HepG2 (cell line): ENCODE measurements at regions not wholly inside any gene's neighbourhood (a gene's known extent, or its start where the extent isn't known, plus 50 kb on each side); places are given as distances from the start of the nearest gene placed in this dataset.
A peak's percentile ranks its signal among the peaks of the same experiment; 100 is the strongest.

Experiments used
- CBX2 ChIP-seq, 2 experiments: fragments of 200-600 bp in 1 of 2; sonication (generic); formaldehyde crosslinking in 1 of 2; IDR thresholded peaks; 2 replicates each; pipeline versions ENCODE4 v1.7.0 to v1.8.1; 2018 to 2022; ENCODE audit warnings: low read depth in 2 of 2, low read length in 1 of 2, mild to moderate bottlenecking in 1 of 2, missing genetic modification reagents in 1 of 2
- MYC ChIP-seq: sonication (generic); formaldehyde crosslinking; IDR thresholded peaks from 2 replicates; pipeline ENCODE4 v1.9.0; 2021; ENCODE audit warnings: missing genetic modification reagents, borderline replicate concordance
- MZF1 ChIP-seq: sonication (generic); formaldehyde crosslinking; IDR thresholded peaks from 2 replicates; pipeline ENCODE4 v1.8.1; 2023; ENCODE audit warnings: mild to moderate bottlenecking, missing genetic modification reagents, borderline replicate concordance
- RAD21 ChIP-seq: fragments of 450-650 bp; formaldehyde crosslinking; IDR thresholded peaks from 2 replicates; pipeline ENCODE4 v1.5.0; 2020; ENCODE audit warnings: mild to moderate bottlenecking
- SMAD3 ChIP-seq: sonication (generic); formaldehyde crosslinking; IDR thresholded peaks from 2 replicates; pipeline ENCODE4 v1.4.0; 2020; ENCODE audit warnings: missing genetic modification reagents
- SRF ChIP-seq: IDR thresholded peaks from 2 replicates; pipeline ENCODE4 v1.6.1; 2011; ENCODE audit warnings: mild to moderate bottlenecking, low read depth, low read length, moderate library complexity
- TMF1 ChIP-seq: sonication (generic); formaldehyde crosslinking; IDR thresholded peaks from 2 replicates; pipeline ENCODE4 v1.8.1; 2022; ENCODE audit warnings: low read depth, missing genetic modification reagents
- YY1 ChIP-seq: IDR thresholded peaks from 2 replicates; pipeline ENCODE4 v1.6.1; 2011; ENCODE audit warnings: low read length, low read depth, moderate library complexity, mild to moderate bottlenecking; ENCODE audit not compliant: insufficient read depth, insufficient replicate concordance
- ZNF251 ChIP-seq: sonication (generic); formaldehyde crosslinking; IDR thresholded peaks from 2 replicates; pipeline ENCODE4 v1.9.0; 2021; ENCODE audit warnings: mild to moderate bottlenecking, missing genetic modification reagents
- ZNF776 ChIP-seq: sonication (generic); formaldehyde crosslinking; IDR thresholded peaks from 2 replicates; pipeline ENCODE4 v1.4.0; 2020; ENCODE audit warnings: mild to moderate bottlenecking, missing genetic modification reagents
- ZSCAN31 ChIP-seq: sonication (generic); formaldehyde crosslinking; IDR thresholded peaks from 2 replicates; pipeline ENCODE4 v1.5.0; 2020; ENCODE audit warnings: low read depth, mild to moderate bottlenecking, missing genetic modification reagents
- TF ChIP-seq, protein P1 (sequence below): sonication (generic); formaldehyde crosslinking; IDR thresholded peaks from 2 replicates; pipeline ENCODE4 v1.4.0; 2020; ENCODE audit warnings: missing genetic modification reagents, borderline replicate concordance
- TF ChIP-seq, protein P2 (sequence below): sonication (generic); formaldehyde crosslinking; IDR thresholded peaks from one replicate; pipeline ENCODE4 v1.5.1; 2020; ENCODE audit warnings: mild to moderate bottlenecking, missing genetic modification reagents; ENCODE audit errors: not compliant biosample characterization
- TF ChIP-seq, protein P3 (sequence below): sonication (generic); formaldehyde crosslinking; conservative IDR thresholded peaks from 2 replicates; pipeline ENCODE4 v1.8.0; 2022; ENCODE audit warnings: mild to moderate bottlenecking, moderate library complexity, missing genetic modification reagents

DNA sequence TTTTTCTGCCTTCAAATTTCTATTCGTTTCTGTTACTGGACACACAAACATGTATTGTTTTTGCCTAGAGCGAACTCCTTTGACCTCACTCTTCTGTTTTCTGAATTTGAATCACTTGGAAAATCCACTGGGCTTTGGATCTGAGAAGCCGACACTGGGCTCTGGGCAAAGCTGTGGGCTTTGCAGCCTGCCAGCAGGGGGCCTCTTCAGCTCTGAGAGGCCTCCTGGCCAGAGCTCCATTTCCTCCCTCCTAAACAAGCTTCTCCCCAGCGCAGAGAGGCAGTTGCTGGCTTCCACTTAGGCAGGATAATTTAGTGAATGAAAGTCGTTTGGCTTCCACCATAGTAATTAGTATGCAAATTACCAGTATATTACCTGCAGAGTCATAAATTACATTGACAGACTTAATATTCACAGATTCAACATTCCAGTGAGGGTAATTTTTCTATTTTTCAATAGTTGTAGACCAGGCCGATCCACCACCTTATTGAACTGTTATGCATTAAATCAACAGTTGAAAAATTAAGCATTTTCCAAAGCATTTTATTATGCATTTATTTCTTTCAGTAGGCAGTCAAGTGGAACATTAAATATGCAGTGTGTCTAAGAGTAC lies 104.0 kb upstream of the ZNF366 start (continued):
- TF ChIP-seq, protein P1, sequence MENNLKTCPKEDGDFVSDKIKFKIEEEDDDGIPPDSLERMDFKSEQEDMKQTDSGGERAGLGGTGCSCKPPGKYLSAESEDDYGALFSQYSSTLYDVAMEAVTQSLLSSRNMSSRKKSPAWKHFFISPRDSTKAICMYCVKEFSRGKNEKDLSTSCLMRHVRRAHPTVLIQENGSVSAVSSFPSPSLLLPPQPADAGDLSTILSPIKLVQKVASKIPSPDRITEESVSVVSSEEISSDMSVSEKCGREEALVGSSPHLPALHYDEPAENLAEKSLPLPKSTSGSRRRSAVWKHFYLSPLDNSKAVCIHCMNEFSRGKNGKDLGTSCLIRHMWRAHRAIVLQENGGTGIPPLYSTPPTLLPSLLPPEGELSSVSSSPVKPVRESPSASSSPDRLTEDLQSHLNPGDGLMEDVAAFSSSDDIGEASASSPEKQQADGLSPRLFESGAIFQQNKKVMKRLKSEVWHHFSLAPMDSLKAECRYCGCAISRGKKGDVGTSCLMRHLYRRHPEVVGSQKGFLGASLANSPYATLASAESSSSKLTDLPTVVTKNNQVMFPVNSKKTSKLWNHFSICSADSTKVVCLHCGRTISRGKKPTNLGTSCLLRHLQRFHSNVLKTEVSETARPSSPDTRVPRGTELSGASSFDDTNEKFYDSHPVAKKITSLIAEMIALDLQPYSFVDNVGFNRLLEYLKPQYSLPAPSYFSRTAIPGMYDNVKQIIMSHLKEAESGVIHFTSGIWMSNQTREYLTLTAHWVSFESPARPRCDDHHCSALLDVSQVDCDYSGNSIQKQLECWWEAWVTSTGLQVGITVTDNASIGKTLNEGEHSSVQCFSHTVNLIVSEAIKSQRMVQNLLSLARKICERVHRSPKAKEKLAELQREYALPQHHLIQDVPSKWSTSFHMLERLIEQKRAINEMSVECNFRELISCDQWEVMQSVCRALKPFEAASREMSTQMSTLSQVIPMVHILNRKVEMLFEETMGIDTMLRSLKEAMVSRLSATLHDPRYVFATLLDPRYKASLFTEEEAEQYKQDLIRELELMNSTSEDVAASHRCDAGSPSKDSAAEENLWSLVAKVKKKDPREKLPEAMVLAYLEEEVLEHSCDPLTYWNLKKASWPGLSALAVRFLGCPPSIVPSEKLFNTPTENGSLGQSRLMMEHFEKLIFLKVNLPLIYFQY (CRISPR knock-in tag): 0 out of 2 replicates have a peak, but pooled peaks have one; percentile 30
- TF ChIP-seq, protein P2, sequence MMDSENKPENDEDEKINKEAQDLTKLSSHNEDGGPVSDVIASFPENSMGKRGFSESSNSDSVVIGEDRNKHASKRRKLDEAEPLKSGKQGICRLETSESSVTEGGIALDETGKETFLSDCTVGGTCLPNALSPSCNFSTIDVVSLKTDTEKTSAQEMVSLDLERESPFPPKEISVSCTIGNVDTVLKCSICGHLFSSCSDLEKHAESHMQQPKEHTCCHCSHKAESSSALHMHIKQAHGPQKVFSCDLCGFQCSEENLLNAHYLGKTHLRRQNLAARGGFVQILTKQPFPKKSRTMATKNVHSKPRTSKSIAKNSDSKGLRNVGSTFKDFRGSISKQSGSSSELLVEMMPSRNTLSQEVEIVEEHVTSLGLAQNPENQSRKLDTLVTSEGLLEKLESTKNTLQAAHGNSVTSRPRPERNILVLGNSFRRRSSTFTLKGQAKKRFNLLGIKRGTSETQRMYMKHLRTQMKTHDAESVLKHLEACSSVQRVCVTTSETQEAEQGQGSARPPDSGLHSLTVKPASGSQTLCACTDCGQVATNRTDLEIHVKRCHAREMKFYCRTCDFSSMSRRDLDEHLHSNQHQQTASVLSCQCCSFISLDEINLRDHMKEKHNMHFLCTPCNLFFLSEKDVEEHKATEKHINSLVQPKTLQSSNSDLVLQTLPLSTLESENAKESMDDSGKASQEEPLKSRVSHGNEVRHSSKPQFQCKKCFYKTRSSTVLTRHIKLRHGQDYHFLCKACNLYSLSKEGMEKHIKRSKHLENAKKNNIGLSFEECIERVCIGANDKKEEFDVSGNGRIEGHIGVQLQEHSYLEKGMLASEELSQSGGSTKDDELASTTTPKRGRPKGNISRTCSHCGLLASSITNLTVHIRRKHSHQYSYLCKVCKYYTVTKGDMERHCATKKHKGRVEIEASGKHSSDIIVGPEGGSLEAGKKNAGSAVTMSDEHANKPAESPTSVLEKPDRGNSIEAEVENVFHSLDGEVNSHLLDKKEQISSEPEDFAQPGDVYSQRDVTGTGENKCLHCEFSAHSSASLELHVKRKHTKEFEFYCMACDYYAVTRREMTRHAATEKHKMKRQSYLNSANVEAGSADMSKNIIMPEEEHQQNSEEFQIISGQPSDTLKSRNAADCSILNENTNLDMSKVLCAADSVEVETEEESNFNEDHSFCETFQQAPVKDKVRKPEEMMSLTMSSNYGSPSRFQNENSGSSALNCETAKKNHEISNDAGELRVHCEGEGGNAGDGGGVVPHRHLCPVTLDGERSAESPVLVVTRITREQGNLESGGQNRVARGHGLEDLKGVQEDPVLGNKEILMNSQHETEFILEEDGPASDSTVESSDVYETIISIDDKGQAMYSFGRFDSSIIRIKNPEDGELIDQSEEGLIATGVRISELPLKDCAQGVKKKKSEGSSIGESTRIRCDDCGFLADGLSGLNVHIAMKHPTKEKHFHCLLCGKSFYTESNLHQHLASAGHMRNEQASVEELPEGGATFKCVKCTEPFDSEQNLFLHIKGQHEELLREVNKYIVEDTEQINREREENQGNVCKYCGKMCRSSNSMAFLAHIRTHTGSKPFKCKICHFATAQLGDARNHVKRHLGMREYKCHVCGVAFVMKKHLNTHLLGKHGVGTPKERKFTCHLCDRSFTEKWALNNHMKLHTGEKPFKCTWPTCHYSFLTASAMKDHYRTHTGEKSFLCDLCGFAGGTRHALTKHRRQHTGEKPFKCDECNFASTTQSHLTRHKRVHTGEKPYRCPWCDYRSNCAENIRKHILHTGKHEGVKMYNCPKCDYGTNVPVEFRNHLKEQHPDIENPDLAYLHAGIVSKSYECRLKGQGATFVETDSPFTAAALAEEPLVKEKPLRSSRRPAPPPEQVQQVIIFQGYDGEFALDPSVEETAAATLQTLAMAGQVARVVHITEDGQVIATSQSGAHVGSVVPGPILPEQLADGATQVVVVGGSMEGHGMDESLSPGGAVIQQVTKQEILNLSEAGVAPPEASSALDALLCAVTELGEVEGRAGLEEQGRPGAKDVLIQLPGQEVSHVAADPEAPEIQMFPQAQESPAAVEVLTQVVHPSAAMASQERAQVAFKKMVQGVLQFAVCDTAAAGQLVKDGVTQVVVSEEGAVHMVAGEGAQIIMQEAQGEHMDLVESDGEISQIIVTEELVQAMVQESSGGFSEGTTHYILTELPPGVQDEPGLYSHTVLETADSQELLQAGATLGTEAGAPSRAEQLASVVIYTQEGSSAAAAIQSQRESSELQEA (CRISPR knock-in tag): no peak
- TF ChIP-seq MYC (CRISPR knock-in tag) (no peak), MZF1 (CRISPR knock-in tag) (no peak), ZNF776 (CRISPR knock-in tag) (no peak), SMAD3 (CRISPR knock-in tag) (peak; percentile 62; the same call in 1 of the 2 replicates), ZSCAN31 (CRISPR knock-in tag) (no peak), ZNF251 (CRISPR knock-in tag) (no peak), CBX2 (IDR thresholded peaks at IDR 0.05; ENCODE audit: low read depth, low read length) (no peak), CBX2 (CRISPR knock-in tag; IDR thresholded peaks at IDR 0.05; ENCODE audit: low read depth) (0 out of 2 replicates have a peak, but pooled peaks have one; percentile 52), TMF1 (no peak), YY1 (peak; percentile 30), SRF (no peak), RAD21 (CRISPR knock-in tag) (peak; percentile 62; the same call in 1 of the 2 replicates)
- TF ChIP-seq, protein P3, sequence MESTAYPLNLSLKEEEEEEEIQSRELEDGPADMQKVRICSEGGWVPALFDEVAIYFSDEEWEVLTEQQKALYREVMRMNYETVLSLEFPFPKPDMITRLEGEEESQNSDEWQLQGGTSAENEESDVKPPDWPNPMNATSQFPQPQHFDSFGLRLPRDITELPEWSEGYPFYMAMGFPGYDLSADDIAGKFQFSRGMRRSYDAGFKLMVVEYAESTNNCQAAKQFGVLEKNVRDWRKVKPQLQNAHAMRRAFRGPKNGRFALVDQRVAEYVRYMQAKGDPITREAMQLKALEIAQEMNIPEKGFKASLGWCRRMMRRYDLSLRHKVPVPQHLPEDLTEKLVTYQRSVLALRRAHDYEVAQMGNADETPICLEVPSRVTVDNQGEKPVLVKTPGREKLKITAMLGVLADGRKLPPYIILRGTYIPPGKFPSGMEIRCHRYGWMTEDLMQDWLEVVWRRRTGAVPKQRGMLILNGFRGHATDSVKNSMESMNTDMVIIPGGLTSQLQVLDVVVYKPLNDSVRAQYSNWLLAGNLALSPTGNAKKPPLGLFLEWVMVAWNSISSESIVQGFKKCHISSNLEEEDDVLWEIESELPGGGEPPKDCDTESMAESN (CRISPR knock-in tag): no peak
